ENCODE measurements at regions not wholly inside any gene's neighbourhood (a gene's known extent, or its start where the extent isn't known, plus 50 kb on each side); places are given as distances from the start of the nearest gene placed in this dataset.
A peak's percentile ranks its signal among the peaks of the same experiment; 100 is the strongest.

- Mint-ChIP-seq H3K4me3 (no peak overlapping the region), H3K4me1 (peaks cover 36% of the 10 kb centered on the region), H3K27me3 (ENCODE audit: insufficient read depth) (no peaks in the 10 kb centered on the region), H3K27ac (peak overlapping the region; percentile 41), H3K36me3 (ENCODE audit: low read depth) (peaks cover 6% of the 10 kb centered on the region), H3K9me3 (no peaks in the 10 kb centered on the region)
- WGBS, 2 experiments (ENCODE audit: insufficient coverage in 1 of 2, insufficient read length in 1 of 2) = 93 to 96% methylated on average over 6 of the region's 6 CpGs
- TF ChIP-seq CTCF (conservative IDR thresholded peaks at IDR 0.05) = no peak
- Histone ChIP-seq H3K4me1 (ENCODE audit: control insufficient read depth, insufficient read depth, low read length) (peaks cover 9% of the 10 kb centered on the region), H3K9ac (ENCODE audit: extremely low read depth, low read length, poor library complexity, severe bottlenecking) (no peak overlapping the region), H3K27me3 (ENCODE audit: control insufficient read depth, insufficient read depth, low read length, poor library complexity, severe bottlenecking) (no peaks in the 10 kb centered on the region), H3K9me3 (ENCODE audit: control insufficient read depth, low read length) (no peaks in the 10 kb centered on the region), H3K27ac (ENCODE audit: low read depth, low read length) (no peak overlapping the region), H3K36me3 (ENCODE audit: control insufficient read depth, insufficient read depth, low read length) (no peaks in the 10 kb centered on the region), H3K4me3 (ENCODE audit: low read length) (no peak overlapping the region)
- DNase-seq = peak; percentile 54
Measured at GRCh38 chr4:11073621-11074051, 355.1 kb downstream of the HS3ST1 start.

DNA sequence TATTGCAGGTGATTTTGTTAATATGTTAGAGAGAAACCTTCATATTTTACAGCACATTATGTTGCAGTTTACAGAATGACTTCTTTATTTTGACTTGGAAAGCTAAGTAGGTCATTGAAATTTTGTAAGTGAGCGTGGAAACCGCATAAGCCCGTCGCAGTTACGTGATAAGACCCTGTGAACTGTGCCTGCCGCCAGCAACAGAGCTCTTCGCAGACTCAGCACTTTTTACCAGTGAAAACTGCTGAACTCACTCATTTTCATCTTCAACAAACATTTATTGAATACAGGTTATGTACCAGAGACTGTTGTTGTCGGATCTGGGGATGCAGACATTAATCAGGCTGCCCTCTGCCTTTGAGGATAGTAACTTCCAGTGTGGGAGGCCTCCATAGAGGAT lies 355.7 kb downstream of the HS3ST1 start:
- Mint-ChIP-seq H3K4me3 (no peak overlapping the region), H3K9me3 (no peaks in the 10 kb centered on the region), H3K27me3 (ENCODE audit: insufficient read depth) (no peaks in the 10 kb centered on the region), H3K36me3 (ENCODE audit: low read depth) (peaks cover 6% of the 10 kb centered on the region), H3K27ac (no peak overlapping the region), H3K4me1 (peaks cover 41% of the 10 kb centered on the region)
- 94 to 96% methylated on average over 7 to 8 of the region's 8 CpGs for WGBS, 2 experiments (ENCODE audit: insufficient coverage in 1 of 2, insufficient read length in 1 of 2)
- Histone ChIP-seq H3K9me3 (ENCODE audit: control insufficient read depth, low read length) (no peaks in the 10 kb centered on the region), H3K27me3 (ENCODE audit: control insufficient read depth, insufficient read depth, low read length, poor library complexity, severe bottlenecking) (no peaks in the 10 kb centered on the region), H3K36me3 (ENCODE audit: control insufficient read depth, insufficient read depth, low read length) (no peaks in the 10 kb centered on the region), H3K4me3 (ENCODE audit: low read length) (no peak overlapping the region), H3K4me1 (ENCODE audit: control insufficient read depth, insufficient read depth, low read length) (peaks cover 9% of the 10 kb centered on the region), H3K27ac (ENCODE audit: low read depth, low read length) (no peak overlapping the region), H3K9ac (ENCODE audit: extremely low read depth, low read length, poor library complexity, severe bottlenecking) (no peak overlapping the region)
- no peak for DNase-seq
- no peak for TF ChIP-seq CTCF (conservative IDR thresholded peaks at IDR 0.05)

- DNase-seq = no peak
- TF ChIP-seq CTCF (conservative IDR thresholded peaks at IDR 0.05) = no peak
- H3K27ac ChIP-seq (ENCODE audit: low read depth, low read length) = no peak overlapping the region
- peaks cover 9% of the 10 kb centered on the region for H3K4me1 ChIP-seq (ENCODE audit: control insufficient read depth, insufficient read depth, low read length)
- peaks cover under 1% of the 10 kb centered on the region for H3K9me3 Mint-ChIP-seq
- no peak overlapping the region for H3K4me3 ChIP-seq (ENCODE audit: low read length)
- H3K27me3 ChIP-seq (ENCODE audit: control insufficient read depth, insufficient read depth, low read length, poor library complexity, severe bottlenecking) = no peaks in the 10 kb centered on the region
- peaks cover 6% of the 10 kb centered on the region for H3K36me3 Mint-ChIP-seq (ENCODE audit: low read depth)
- no peaks in the 10 kb centered on the region for H3K36me3 ChIP-seq (ENCODE audit: control insufficient read depth, insufficient read depth, low read length)
- no peak overlapping the region for H3K9ac ChIP-seq (ENCODE audit: extremely low read depth, low read length, poor library complexity, severe bottlenecking)
- H3K4me3 Mint-ChIP-seq = no peak overlapping the region
- peaks cover 41% of the 10 kb centered on the region for H3K4me1 Mint-ChIP-seq
- no peaks in the 10 kb centered on the region for H3K27me3 Mint-ChIP-seq (ENCODE audit: insufficient read depth)
- WGBS, 2 experiments (ENCODE audit: insufficient coverage in 1 of 2, insufficient read length in 1 of 2) = 87 to 96% methylated on average over 4 to 5 of the region's 5 CpGs
- H3K27ac Mint-ChIP-seq = no peak overlapping the region
- peaks cover 2% of the 10 kb centered on the region for H3K9me3 ChIP-seq (ENCODE audit: control insufficient read depth, low read length)
Measured at GRCh38 chr4:11072463-11072862, 356.2 kb downstream of the HS3ST1 start.
